Fibroblast of skin of right biceps (primary cell): ENCODE measurements at regions not wholly inside any gene's neighbourhood (a gene's known extent, or its start where the extent isn't known, plus 50 kb on each side); places are given as distances from the start of the nearest gene placed in this dataset.
"Not testable (repeated sequence)": the region's sequence is repeated elsewhere in the genome, so short reads cannot be mapped to it uniquely, and the experiment has no call there.

Experiments used
- DNase-seq: peaks from one replicate; pipeline ENCODE4 v3.0.0-alpha.2; 2013

- not testable (repeated sequence) for DNase-seq
Observed at GRCh38 chr4:69013933-69014332, 62.3 kb upstream of the UGT2A3 start.

- DNase-seq, result not testable (repeated sequence)
Observed at GRCh38 chr4:69017986-69018385, 66.4 kb upstream of the UGT2A3 start.

- DNase-seq, result not testable (repeated sequence)
Observed at GRCh38 chr4:69019538-69020461, 68.2 kb upstream of the UGT2A3 start.

GRCh38 chr4:69020462-69020807 is 68.8 kb upstream of the UGT2A3 start:
- DNase-seq, result not testable (repeated sequence)

GRCh38 chr4:69025191-69025998 is 70.9 kb upstream of the UGT2B7 start:
- DNase-seq, result no peak

GRCh38 chr4:69025999-69026387 is 70.3 kb upstream of the UGT2B7 start:
- no peak for DNase-seq

GRCh38 chr4:69026974-69027373 is 69.3 kb upstream of the UGT2B7 start:
- no peak for DNase-seq

- DNase-seq, result no peak
Observed at GRCh38 chr4:69030326-69030725, 65.9 kb upstream of the UGT2B7 start.

GRCh38 chr4:69032847-69033638 is 63.2 kb upstream of the UGT2B7 start:
- no peak for DNase-seq

- DNase-seq, result not testable (repeated sequence)
Observed at GRCh38 chr4:69034315-69034740, 61.9 kb upstream of the UGT2B7 start.

GRCh38 chr4:69038582-69038981 is 57.7 kb upstream of the UGT2B7 start:
- peak; percentile 5 for DNase-seq

GRCh38 chr4:69039071-69039470 is 57.2 kb upstream of the UGT2B7 start:
- no peak for DNase-seq

GRCh38 chr4:69044247-69044646 is 52.0 kb upstream of the UGT2B7 start:
- DNase-seq, result no peak
